GM12878 (cell line): ENCODE measurements at regions not wholly inside any gene's neighbourhood (a gene's known extent, or its start where the extent isn't known, plus 50 kb on each side); places are given as distances from the start of the nearest gene placed in this dataset.

Experiments
- ATAC-seq: fragments of 200-7000 bp; cut with Tn5 transposase; 3 replicates; pipeline ENCODE4 v1.9.1; 2020; ENCODE audit warnings: mild to moderate bottlenecking, moderate library complexity
- BruUV-seq: library from RNA; stranded (reverse); fragments of 400-500 nt; replicated peaks from 2 replicates; lab custom pipeline; 2021; lab: Mats Ljungman, UMichigan
- CTCF ChIA-PET: fragments of 300-600 bp; sonication (Branson Sonifier 250); formaldehyde crosslinking; extraction: SDS; loops from one replicate; lab custom pipeline; 2021; ENCODE audit warnings: inconsistent platforms; lab: Yijun Ruan, JAX
- POLR2A ChIA-PET: fragments of 350-600 bp; formaldehyde crosslinking; extraction: SDS; loops from one replicate; lab custom pipeline; 2021; ENCODE audit warnings: inconsistent platforms; lab: Charles Lee
- RAD21 ChIA-PET: fragments of 300-600 bp; sonication (Branson Sonifier 250); formaldehyde crosslinking; loops from one replicate; lab custom pipeline; 2023; ENCODE audit warnings: antibody characterized with exemption; ENCODE audit not compliant: unreplicated experiment; lab: Charles Lee
- SMC1A ChIA-PET: fragments of 300-600 bp; sonication (Branson Sonifier 250); formaldehyde crosslinking; loops from one replicate; lab custom pipeline; 2023; ENCODE audit not compliant: unreplicated experiment, uncharacterized antibody; lab: Charles Lee
- DNase-seq: peaks from one replicate; pipeline ENCODE4 v3.0.0-alpha.2; 2011; ENCODE audit warnings: low read depth, low spot score
- FAIRE-seq: peaks from 3 replicates; lab custom pipeline; 2011; peaks lifted over from hg19 to GRCh38; lab: Jason Lieb, UNC
- H2AFZ ChIP-seq: 2 replicates; pipeline ENCODE4 v1.6.0; 2011; ENCODE audit warnings: low read depth, low read length, control low read depth; ENCODE audit not compliant: control insufficient read depth
- H3K27ac ChIP-seq: 2 replicates; pipeline ENCODE4 v1.5.1; 2011; ENCODE audit warnings: control low read depth; ENCODE audit not compliant: control insufficient read depth, insufficient read depth
- H3K27me3 ChIP-seq, 2 experiments: replicated peaks in 1 of 2; 2 replicates each; pipeline versions ENCODE4 v1.6.0 to v1.6.1; 2011; ENCODE audit warnings: low read length in 1 of 2; ENCODE audit not compliant: control insufficient read depth in 2 of 2, insufficient read depth in 2 of 2
- H3K36me3 ChIP-seq, 2 experiments: 2 replicates each; pipeline ENCODE4 v1.5.1; 2011; ENCODE audit warnings: low read length in 1 of 2; ENCODE audit not compliant: control insufficient read depth in 2 of 2, insufficient read depth in 2 of 2
- H3K4me1 ChIP-seq: 2 replicates; pipeline ENCODE4 v1.6.1; 2011; ENCODE audit warnings: mild to moderate bottlenecking, low read length, moderate library complexity, mixed read lengths; ENCODE audit not compliant: control insufficient read depth, insufficient read depth
- H3K4me2 ChIP-seq: 2 replicates; pipeline ENCODE4 v1.6.0; 2011; ENCODE audit warnings: control low read depth; ENCODE audit not compliant: control insufficient read depth, insufficient read depth
- H3K4me3 ChIP-seq: fragments of 200-600 bp; sonication (generic); 2 replicates; pipeline ENCODE4 v1.5.1; 2016
- H3K79me2 ChIP-seq: 2 replicates; pipeline ENCODE4 v1.6.0; 2011; ENCODE audit warnings: low read length; ENCODE audit not compliant: control insufficient read depth, insufficient read depth
- H3K9ac ChIP-seq: 2 replicates; pipeline ENCODE4 v1.8.0; 2011; ENCODE audit warnings: low read length, control low read depth, mixed read lengths; ENCODE audit not compliant: control insufficient read depth, insufficient read depth
- H3K9me3 ChIP-seq: replicated peaks from 3 replicates; pipeline ENCODE4 v1.5.1; 2011; ENCODE audit warnings: mild to moderate bottlenecking, low read length; ENCODE audit not compliant: control insufficient read depth, insufficient read depth
- H4K20me1 ChIP-seq: 2 replicates; pipeline ENCODE4 v1.6.0; 2011; ENCODE audit not compliant: control insufficient read depth, insufficient read depth
- BHLHE40 ChIP-seq, 2 experiments: fragments of 450-650 bp in 1 of 2; IDR thresholded peaks; 2 replicates each; pipeline ENCODE4 v1.6.1; 2011 to 2017; ENCODE audit warnings: low read depth in 2 of 2, borderline replicate concordance in 1 of 2, improper control_type of control experiment in 1 of 2, low read length in 1 of 2, mild to moderate bottlenecking in 1 of 2
- CBX3 ChIP-seq: fragments of 200-600 bp; sonication (generic); IDR thresholded peaks from 2 replicates; pipeline ENCODE4 v1.6.1; 2016; ENCODE audit warnings: low read depth, borderline replicate concordance
- E2F8 ChIP-seq: fragments of 450-650 bp; IDR thresholded peaks from 2 replicates; pipeline ENCODE4 v1.6.1; 2018; ENCODE audit warnings: mild to moderate bottlenecking, low read depth, moderate library complexity; ENCODE audit not compliant: partially characterized antibody
- POU2F2 ChIP-seq: IDR thresholded peaks from 3 replicates; pipeline ENCODE4 v1.6.1; 2011; ENCODE audit warnings: low read depth, mild to moderate bottlenecking, low read length, borderline replicate concordance
- RFX5 ChIP-seq: IDR thresholded peaks from 2 replicates; pipeline ENCODE4 v1.6.1; 2011; ENCODE audit warnings: low read depth, low read length, improper control_type of control experiment
- SMARCA5 ChIP-seq: fragments of 450-650 bp; IDR thresholded peaks from 2 replicates; pipeline ENCODE4 v1.6.1; 2017; ENCODE audit warnings: mild to moderate bottlenecking
- SREBF1 ChIP-seq: IDR thresholded peaks from 2 replicates; pipeline ENCODE4 v1.6.1; 2012; ENCODE audit warnings: mild to moderate bottlenecking, low read length
- TAF1 ChIP-seq: IDR thresholded peaks from 2 replicates; pipeline ENCODE4 v1.6.1; 2011; ENCODE audit warnings: mild to moderate bottlenecking, low read depth, low read length, borderline replicate concordance
- TCF12 ChIP-seq: IDR thresholded peaks from 2 replicates; pipeline ENCODE4 v1.6.1; 2011; ENCODE audit warnings: low read depth, mild to moderate bottlenecking, low read length
- ZBTB11 ChIP-seq: fragments of 450-650 bp; formaldehyde crosslinking; IDR thresholded peaks from 2 replicates; pipeline ENCODE4 v1.5.0; 2022; ENCODE audit warnings: mild to moderate bottlenecking, missing genetic modification characterization
- WGBS: methylation state at CpG from one replicate; pipeline ENCODE4 v1.1.6; 2016; ENCODE audit warnings: low lambda C conversion rate; ENCODE audit not compliant: insufficient replicate concordance, insufficient coverage; ENCODE audit errors: missing lambda C conversion rate; 5-methylcytosine and 5-hydroxymethylcytosine counted together
- in situ Hi-C: fragments of 300-500 bp; cut with MboI; formaldehyde crosslinking; loops from 9 replicates; pipeline ENCODE4 v1.14.3; 2018; ENCODE audit warnings: mixed read lengths
- intact Hi-C: fragments of 100-400 bp; cut with micrococcal nuclease; formaldehyde crosslinking; loops from one replicate; pipeline ENCODE4 v1.14.2; 2022; ENCODE audit not compliant: unreplicated experiment
- TF ChIP-seq, protein P1 (sequence below): fragments of 150-350 bp; IDR thresholded peaks from 2 replicates; pipeline ENCODE4 v1.6.1; 2014; ENCODE audit warnings: mild to moderate bottlenecking, low read depth, low read length

DNA sequence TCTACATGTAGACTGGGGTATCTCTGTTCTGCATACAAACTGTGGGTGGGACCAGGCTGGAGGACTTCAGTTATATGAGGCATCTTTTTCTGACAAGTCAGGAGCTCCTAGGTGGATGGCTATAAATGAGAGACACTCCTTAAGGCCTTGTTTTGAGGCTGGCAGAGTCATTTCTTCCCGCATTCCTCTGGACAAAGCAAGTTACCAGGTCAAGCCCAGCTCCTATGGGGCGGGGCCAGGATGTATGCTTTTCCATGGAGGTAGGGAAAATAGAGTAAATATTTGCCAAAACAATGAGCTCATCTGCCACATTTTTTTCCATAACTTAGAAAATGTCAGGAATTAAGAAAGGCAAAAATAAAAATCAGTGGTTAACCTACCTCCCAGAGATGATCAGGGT is 283.4 kb downstream of the GPR37 start:
- ChIA-PET CTCF (no interaction called here), POLR2A (no interaction called here), RAD21 (no interaction called here), SMC1A (no interaction called here)
- 0% methylated on average over 2 of the region's 2 CpGs for WGBS
- Histone ChIP-seq H3K27ac (no peak overlapping the region), H4K20me1 (no peaks in the 10 kb centered on the region), H3K4me1 (no peaks in the 10 kb centered on the region), H3K9me3 (no peaks in the 10 kb centered on the region), H3K4me2 (no peak overlapping the region), H3K36me3 (no peaks in the 10 kb centered on the region), H3K9ac (no peak overlapping the region), H3K79me2 (no peaks in the 10 kb centered on the region), H2AFZ (no peak overlapping the region), H3K4me3 (no peak overlapping the region), H3K27me3 (no peaks in the 10 kb centered on the region)
- FAIRE-seq (no peak), ATAC-seq (no peak), DNase-seq (no peak)
- in situ Hi-C loops, result no loop called here
- intact Hi-C loops, result no loop called here
- BruUV-seq, result no TSS peak
- TF ChIP-seq E2F8 (no peak), SREBF1 (no peak)

GRCh38 chr7:124480821-124481290 is 284.7 kb downstream of the GPR37 start:
- no peaks in the 10 kb centered on the region for H3K9me3 ChIP-seq
- in situ Hi-C loops, result no loop called here
- H3K4me3 ChIP-seq, result no peak overlapping the region
- FAIRE-seq (no peak), ATAC-seq (no peak), DNase-seq (no peak)
- H4K20me1 ChIP-seq, result no peaks in the 10 kb centered on the region
- CTCF ChIA-PET, result no interaction called here
- H2AFZ ChIP-seq, result no peak overlapping the region
- H3K36me3 ChIP-seq, result no peaks in the 10 kb centered on the region
- POLR2A ChIA-PET, result no interaction called here
- SMC1A ChIA-PET, result no interaction called here
- WGBS, result 54% methylated on average over 23 of the region's 23 CpGs
- H3K79me2 ChIP-seq, result no peaks in the 10 kb centered on the region
- H3K4me2 ChIP-seq, result no peak overlapping the region
- BruUV-seq, result no TSS peak
- no peaks in the 10 kb centered on the region for H3K27me3 ChIP-seq
- H3K27ac ChIP-seq, result no peak overlapping the region
- RAD21 ChIA-PET, result no interaction called here
- intact Hi-C loops, result no loop called here
- no peaks in the 10 kb centered on the region for H3K4me1 ChIP-seq
- no peak overlapping the region for H3K9ac ChIP-seq
- no peak for TF ChIP-seq CBX3
- TF ChIP-seq SMARCA5, result no peak
- no peak for TF ChIP-seq TAF1
- TF ChIP-seq TCF12, result no peak
- no peak for TF ChIP-seq POU2F2
- no peak for TF ChIP-seq ZBTB11 (CRISPR knock-in tag)
- TF ChIP-seq BHLHE40 (IDR thresholded peaks at IDR 0.05; ENCODE audit: borderline replicate concordance in 1 of 2, low read depth in 2 of 2, low read length in 1 of 2), result no peak
- TF ChIP-seq, protein P1, sequence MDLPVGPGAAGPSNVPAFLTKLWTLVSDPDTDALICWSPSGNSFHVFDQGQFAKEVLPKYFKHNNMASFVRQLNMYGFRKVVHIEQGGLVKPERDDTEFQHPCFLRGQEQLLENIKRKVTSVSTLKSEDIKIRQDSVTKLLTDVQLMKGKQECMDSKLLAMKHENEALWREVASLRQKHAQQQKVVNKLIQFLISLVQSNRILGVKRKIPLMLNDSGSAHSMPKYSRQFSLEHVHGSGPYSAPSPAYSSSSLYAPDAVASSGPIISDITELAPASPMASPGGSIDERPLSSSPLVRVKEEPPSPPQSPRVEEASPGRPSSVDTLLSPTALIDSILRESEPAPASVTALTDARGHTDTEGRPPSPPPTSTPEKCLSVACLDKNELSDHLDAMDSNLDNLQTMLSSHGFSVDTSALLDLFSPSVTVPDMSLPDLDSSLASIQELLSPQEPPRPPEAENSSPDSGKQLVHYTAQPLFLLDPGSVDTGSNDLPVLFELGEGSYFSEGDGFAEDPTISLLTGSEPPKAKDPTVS, result no peak
- no peak for TF ChIP-seq RFX5
